ENCODE measurements at regions not wholly inside any gene's neighbourhood (a gene's known extent, or its start where the extent isn't known, plus 50 kb on each side); places are given as distances from the start of the nearest gene placed in this dataset.
"Not testable (repeated sequence)": the region's sequence is repeated elsewhere in the genome, so short reads cannot be mapped to it uniquely, and the experiment has no call there.

GRCh38 chr5:57895766-57896165 is 413.2 kb upstream of the ACTBL2 start:
- Histone ChIP-seq H3K27ac (ENCODE audit: low read depth) (no peak overlapping the region), H3K36me3 (ENCODE audit: insufficient read depth) (no peaks in the 10 kb centered on the region), H3K4me3 (ENCODE audit: low read depth, low read length) (no peak overlapping the region), H3K4me1 (ENCODE audit: insufficient read depth) (no peaks in the 10 kb centered on the region)
- DNase-seq (ENCODE audit: extremely low spot score) = no peak
- WGBS = 61% methylated on average over 1 of the region's 1 CpG

GRCh38 chr5:57893926-57894325 is 411.3 kb upstream of the ACTBL2 start:
- H3K27ac ChIP-seq (ENCODE audit: low read depth) = no peak overlapping the region
- 56% methylated on average over 1 of the region's 1 CpG for WGBS
- no peak overlapping the region for H3K4me3 ChIP-seq (ENCODE audit: low read depth, low read length)
- DNase-seq (ENCODE audit: extremely low spot score) = no peak
- no peaks in the 10 kb centered on the region for H3K36me3 ChIP-seq (ENCODE audit: insufficient read depth)
- H3K4me1 ChIP-seq (ENCODE audit: insufficient read depth) = no peaks in the 10 kb centered on the region

- H3K27ac ChIP-seq (ENCODE audit: low read depth) = no peak overlapping the region
- 89% methylated on average over 1 of the region's 1 CpG for WGBS
- H3K4me1 ChIP-seq (ENCODE audit: insufficient read depth) = no peaks in the 10 kb centered on the region
- H3K36me3 ChIP-seq (ENCODE audit: insufficient read depth) = no peaks in the 10 kb centered on the region
- no peak for DNase-seq (ENCODE audit: extremely low spot score)
- no peak overlapping the region for H3K4me3 ChIP-seq (ENCODE audit: low read depth, low read length)
Observed at GRCh38 chr5:57891443-57891842, 408.8 kb upstream of the ACTBL2 start.

- 79% methylated on average over 5 of the region's 5 CpGs for WGBS
- no peak for DNase-seq (ENCODE audit: extremely low spot score)
- H3K4me1 ChIP-seq (ENCODE audit: insufficient read depth) = no peaks in the 10 kb centered on the region
- H3K4me3 ChIP-seq (ENCODE audit: low read depth, low read length) = no peak overlapping the region
- no peaks in the 10 kb centered on the region for H3K36me3 ChIP-seq (ENCODE audit: insufficient read depth)
- no peak overlapping the region for H3K27ac ChIP-seq (ENCODE audit: low read depth)
Observed at GRCh38 chr5:57889558-57889957, 406.9 kb upstream of the ACTBL2 start.

- no peaks in the 10 kb centered on the region for H3K36me3 ChIP-seq (ENCODE audit: insufficient read depth)
- H3K27ac ChIP-seq (ENCODE audit: low read depth) = no peak overlapping the region
- DNase-seq (ENCODE audit: extremely low spot score) = no peak
- WGBS = 42% methylated on average over 6 of the region's 6 CpGs
- H3K4me3 ChIP-seq (ENCODE audit: low read depth, low read length) = no peak overlapping the region
- H3K4me1 ChIP-seq (ENCODE audit: insufficient read depth) = no peaks in the 10 kb centered on the region
Observed at GRCh38 chr5:57887851-57888621, 405.4 kb upstream of the ACTBL2 start.

- WGBS = 97% methylated on average over 5 of the region's 5 CpGs
- no peak for DNase-seq (ENCODE audit: extremely low spot score)
- Histone ChIP-seq H3K4me3 (ENCODE audit: low read depth, low read length) (no peak overlapping the region), H3K27ac (ENCODE audit: low read depth) (no peak overlapping the region), H3K4me1 (ENCODE audit: insufficient read depth) (no peaks in the 10 kb centered on the region), H3K36me3 (ENCODE audit: insufficient read depth) (no peaks in the 10 kb centered on the region)
Observed at GRCh38 chr5:57884346-57885102, 401.9 kb upstream of the ACTBL2 start.

- Histone ChIP-seq H3K36me3 (ENCODE audit: insufficient read depth) (no peaks in the 10 kb centered on the region), H3K4me3 (ENCODE audit: low read depth, low read length) (no peak overlapping the region), H3K27ac (ENCODE audit: low read depth) (no peak overlapping the region), H3K4me1 (ENCODE audit: insufficient read depth) (no peaks in the 10 kb centered on the region)
- DNase-seq (ENCODE audit: extremely low spot score) = no peak
- WGBS = 30% methylated on average over 2 of the region's 2 CpGs
Observed at GRCh38 chr5:57880216-57880615, 397.6 kb upstream of the ACTBL2 start.

- no peaks in the 10 kb centered on the region for H3K4me1 ChIP-seq (ENCODE audit: insufficient read depth)
- DNase-seq (ENCODE audit: extremely low spot score) = no peak
- WGBS = 76% methylated on average over 4 of the region's 4 CpGs
- H3K36me3 ChIP-seq (ENCODE audit: insufficient read depth) = no peaks in the 10 kb centered on the region
- H3K27ac ChIP-seq (ENCODE audit: low read depth) = no peak overlapping the region
- no peak overlapping the region for H3K4me3 ChIP-seq (ENCODE audit: low read depth, low read length)
Observed at GRCh38 chr5:57878301-57878722, 395.7 kb upstream of the ACTBL2 start.

GRCh38 chr5:57871496-57871895 is 388.9 kb upstream of the ACTBL2 start:
- Histone ChIP-seq H3K27ac (ENCODE audit: low read depth) (no peak overlapping the region), H3K4me3 (ENCODE audit: low read depth, low read length) (no peak overlapping the region), H3K4me1 (ENCODE audit: insufficient read depth) (no peaks in the 10 kb centered on the region), H3K36me3 (ENCODE audit: insufficient read depth) (no peaks in the 10 kb centered on the region)
- 90% methylated on average over 1 of the region's 1 CpG for WGBS
- DNase-seq (ENCODE audit: extremely low spot score) = no peak

GRCh38 chr5:57870267-57870666 is 387.7 kb upstream of the ACTBL2 start:
- not testable (repeated sequence) for H3K4me3 ChIP-seq (ENCODE audit: low read depth, low read length); H3K27ac ChIP-seq (ENCODE audit: low read depth); H3K36me3 ChIP-seq (ENCODE audit: insufficient read depth); DNase-seq (ENCODE audit: extremely low spot score); H3K4me1 ChIP-seq (ENCODE audit: insufficient read depth)
- WGBS = 94% methylated on average over 11 of the region's 14 CpGs

- no peak overlapping the region for H3K4me3 ChIP-seq (ENCODE audit: low read depth, low read length)
- H3K27ac ChIP-seq (ENCODE audit: low read depth) = no peak overlapping the region
- WGBS = 92% methylated on average over 2 of the region's 2 CpGs
- no peaks in the 10 kb centered on the region for H3K36me3 ChIP-seq (ENCODE audit: insufficient read depth)
- no peak for DNase-seq (ENCODE audit: extremely low spot score)
- no peaks in the 10 kb centered on the region for H3K4me1 ChIP-seq (ENCODE audit: insufficient read depth)
Observed at GRCh38 chr5:57863661-57864060, 381.1 kb upstream of the ACTBL2 start.

- Histone ChIP-seq H3K4me3 (ENCODE audit: low read depth, low read length) (no peak overlapping the region), H3K4me1 (ENCODE audit: insufficient read depth) (no peaks in the 10 kb centered on the region), H3K27ac (ENCODE audit: low read depth) (peak overlapping the region; percentile 2), H3K36me3 (ENCODE audit: insufficient read depth) (no peaks in the 10 kb centered on the region)
- WGBS = 58% methylated on average over 4 of the region's 4 CpGs
- DNase-seq (ENCODE audit: extremely low spot score) = no peak
Observed at GRCh38 chr5:57862942-57863341, 380.3 kb upstream of the ACTBL2 start.

GRCh38 chr5:57862471-57862911 is 379.9 kb upstream of the ACTBL2 start:
- WGBS = 30% methylated on average over 5 of the region's 5 CpGs
- Histone ChIP-seq H3K4me3 (ENCODE audit: low read depth, low read length) (no peak overlapping the region), H3K27ac (ENCODE audit: low read depth) (no peak overlapping the region), H3K4me1 (ENCODE audit: insufficient read depth) (no peaks in the 10 kb centered on the region), H3K36me3 (ENCODE audit: insufficient read depth) (no peaks in the 10 kb centered on the region)
- peak; percentile 63 for DNase-seq (ENCODE audit: extremely low spot score)

- Histone ChIP-seq H3K36me3 (ENCODE audit: insufficient read depth) (no peaks in the 10 kb centered on the region), H3K27ac (ENCODE audit: low read depth) (no peak overlapping the region), H3K4me3 (ENCODE audit: low read depth, low read length) (no peak overlapping the region), H3K4me1 (ENCODE audit: insufficient read depth) (no peaks in the 10 kb centered on the region)
- no peak for DNase-seq (ENCODE audit: extremely low spot score)
- 91% methylated on average over 3 of the region's 3 CpGs for WGBS
Observed at GRCh38 chr5:57859626-57860025, 377.0 kb upstream of the ACTBL2 start.

Data from urinary bladder (tissue), 3 donors.